ENCODE measurements at regions not wholly inside any gene's neighbourhood (a gene's known extent, or its start where the extent isn't known, plus 50 kb on each side); places are given as distances from the start of the nearest gene placed in this dataset.

GRCh38 chr12:74401035-74401434 is 136.6 kb upstream of the ATXN7L3B start:
- TF ChIP-seq CTCF (IDR thresholded peaks at IDR 0.05; ENCODE audit: low read length) = no peak
- TF ChIP-seq EZH2 (IDR thresholded peaks at IDR 0.05; ENCODE audit: borderline replicate concordance, low read length) = no peak

Data from OCI-LY1 (cell line).